ENCODE measurements at regions not wholly inside any gene's neighbourhood (a gene's known extent, or its start where the extent isn't known, plus 50 kb on each side); places are given as distances from the start of the nearest gene placed in this dataset.
A peak's percentile ranks its signal among the peaks of the same experiment; 100 is the strongest.
"Not testable (repeated sequence)": the region's sequence is repeated elsewhere in the genome, so short reads cannot be mapped to it uniquely, and the experiment has no call there.

- not testable (repeated sequence) for DNase-seq
Observed at GRCh38 chr16:29294400-29294933, 112.0 kb downstream of the NPIPB11 start.

GRCh38 chr16:29293545-29293944, 113.0 kb downstream of the NPIPB11 start:
- DNase-seq: not testable (repeated sequence)

GRCh38 chr16:29292952-29293471, 113.5 kb downstream of the NPIPB11 start:
- not testable (repeated sequence) for DNase-seq

- not testable (repeated sequence) for DNase-seq
Observed at GRCh38 chr16:29291329-29292271, 114.9 kb downstream of the NPIPB11 start.

GRCh38 chr16:29290631-29291247, 115.8 kb downstream of the NPIPB11 start:
- peak; percentile 15 for DNase-seq

GRCh38 chr16:29289516-29290239, 116.8 kb downstream of the NPIPB11 start:
- not testable (repeated sequence) for DNase-seq

- DNase-seq: not testable (repeated sequence)
Observed at GRCh38 chr16:29288711-29289474, 117.6 kb downstream of the NPIPB11 start.

- DNase-seq: not testable (repeated sequence)
Observed at GRCh38 chr16:29287871-29288535, 118.5 kb downstream of the NPIPB11 start.

- not testable (repeated sequence) for DNase-seq
Observed at GRCh38 chr16:29287246-29287645, 119.3 kb downstream of the NPIPB11 start.

- not testable (repeated sequence) for DNase-seq
Observed at GRCh38 chr16:29286796-29287195, 119.7 kb downstream of the NPIPB11 start.

GRCh38 chr16:29286161-29286560, 120.3 kb downstream of the NPIPB11 start:
- DNase-seq: not testable (repeated sequence)

GRCh38 chr16:29285151-29285885, 121.2 kb downstream of the NPIPB11 start:
- DNase-seq: not testable (repeated sequence)

GRCh38 chr16:29284723-29285122, 121.8 kb downstream of the NPIPB11 start:
- not testable (repeated sequence) for DNase-seq

- DNase-seq: not testable (repeated sequence)
Observed at GRCh38 chr16:29284159-29284558, 122.4 kb downstream of the NPIPB11 start.

GRCh38 chr16:29278097-29278871, 128.2 kb downstream of the NPIPB11 start:
- not testable (repeated sequence) for DNase-seq

GRCh38 chr16:29276446-29276845, 130.1 kb downstream of the NPIPB11 start:
- DNase-seq: not testable (repeated sequence)

- not testable (repeated sequence) for DNase-seq
Observed at GRCh38 chr16:29274055-29275035, 132.2 kb downstream of the NPIPB11 start.

Data from KG1 (cell line).